Endothelial cell of umbilical vein (primary cell): ENCODE measurements at regions not wholly inside any gene's neighbourhood (a gene's known extent, or its start where the extent isn't known, plus 50 kb on each side); places are given as distances from the start of the nearest gene placed in this dataset.

Experiments used
- EZH2 ChIP-seq: IDR thresholded peaks from 2 replicates; pipeline ENCODE4 v1.6.1; 2012; ENCODE audit warnings: borderline replicate concordance, low read depth, mild to moderate bottlenecking, moderate library complexity, low read length, inconsistent platforms; ENCODE audit not compliant: severe bottlenecking
- GATA2 ChIP-seq: IDR thresholded peaks from 2 replicates; pipeline ENCODE4 v1.7.0; 2011; ENCODE audit warnings: low read depth, mild to moderate bottlenecking, moderate library complexity, mixed read lengths, low read length; ENCODE audit not compliant: insufficient read length, insufficient read depth
- POLR2A ChIP-seq: IDR thresholded peaks from 2 replicates; pipeline ENCODE4 v1.6.1; 2012; ENCODE audit warnings: low read depth, mild to moderate bottlenecking, control low read depth, low read length
- POLR2AphosphoS5 ChIP-seq: IDR thresholded peaks from 2 replicates; pipeline ENCODE4 v1.6.1; 2012; ENCODE audit warnings: low read depth, mild to moderate bottlenecking, control low read depth, low read length, moderate library complexity; ENCODE audit not compliant: insufficient read depth
- TF ChIP-seq, protein P1 (sequence below), 2 donors: IDR thresholded peaks; 1 replicate in 1 of 2; 2 replicates in 1 of 2; pipeline ENCODE4 v1.5.1; 2011; ENCODE audit warnings: low read length in 2 of 2, mild to moderate bottlenecking in 2 of 2, moderate library complexity in 2 of 2, control low read depth in 1 of 2, inconsistent platforms in 1 of 2, low read depth in 1 of 2; ENCODE audit not compliant: insufficient read depth in 1 of 2; ENCODE audit errors: extremely low read depth in 1 of 2
- TF ChIP-seq, protein P2 (sequence below): IDR thresholded peaks from 2 replicates; pipeline ENCODE4 v1.6.1; 2011; ENCODE audit not compliant: insufficient read depth, insufficient read length

GRCh38 chr1:99198393-99198792 lies 65.9 kb upstream of the PLPPR4 start:
- TF ChIP-seq POLR2AphosphoS5, result no peak
- no peak for TF ChIP-seq EZH2
- TF ChIP-seq, protein P1, sequence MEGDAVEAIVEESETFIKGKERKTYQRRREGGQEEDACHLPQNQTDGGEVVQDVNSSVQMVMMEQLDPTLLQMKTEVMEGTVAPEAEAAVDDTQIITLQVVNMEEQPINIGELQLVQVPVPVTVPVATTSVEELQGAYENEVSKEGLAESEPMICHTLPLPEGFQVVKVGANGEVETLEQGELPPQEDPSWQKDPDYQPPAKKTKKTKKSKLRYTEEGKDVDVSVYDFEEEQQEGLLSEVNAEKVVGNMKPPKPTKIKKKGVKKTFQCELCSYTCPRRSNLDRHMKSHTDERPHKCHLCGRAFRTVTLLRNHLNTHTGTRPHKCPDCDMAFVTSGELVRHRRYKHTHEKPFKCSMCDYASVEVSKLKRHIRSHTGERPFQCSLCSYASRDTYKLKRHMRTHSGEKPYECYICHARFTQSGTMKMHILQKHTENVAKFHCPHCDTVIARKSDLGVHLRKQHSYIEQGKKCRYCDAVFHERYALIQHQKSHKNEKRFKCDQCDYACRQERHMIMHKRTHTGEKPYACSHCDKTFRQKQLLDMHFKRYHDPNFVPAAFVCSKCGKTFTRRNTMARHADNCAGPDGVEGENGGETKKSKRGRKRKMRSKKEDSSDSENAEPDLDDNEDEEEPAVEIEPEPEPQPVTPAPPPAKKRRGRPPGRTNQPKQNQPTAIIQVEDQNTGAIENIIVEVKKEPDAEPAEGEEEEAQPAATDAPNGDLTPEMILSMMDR (IDR thresholded peaks at IDR 0.05; ENCODE audit: extremely low read depth in 1 of 2, insufficient read depth in 1 of 2, low read depth in 1 of 2, low read length in 2 of 2), result no peak
- no peak for TF ChIP-seq POLR2A
- TF ChIP-seq, protein P2, sequence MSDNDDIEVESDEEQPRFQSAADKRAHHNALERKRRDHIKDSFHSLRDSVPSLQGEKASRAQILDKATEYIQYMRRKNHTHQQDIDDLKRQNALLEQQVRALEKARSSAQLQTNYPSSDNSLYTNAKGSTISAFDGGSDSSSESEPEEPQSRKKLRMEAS, result no peak
- no peak for TF ChIP-seq GATA2
